Astrocyte (in vitro differentiated cells and primary cell): ENCODE measurements at regions not wholly inside any gene's neighbourhood (a gene's known extent, or its start where the extent isn't known, plus 50 kb on each side); places are given as distances from the start of the nearest gene placed in this dataset.

Experiments used
- DNase-seq: peaks from one replicate; pipeline ENCODE4 v3.0.0-alpha.2; 2010; ENCODE audit warnings: low read depth
- FAIRE-seq: peaks from 2 replicates; lab custom pipeline; 2011; peaks lifted over from hg19 to GRCh38; lab: Jason Lieb, UNC
- H2AFZ ChIP-seq: 2 replicates; pipeline ENCODE4 v1.6.0; 2012; ENCODE audit warnings: low read depth, low read length, inconsistent platforms
- H3K27ac ChIP-seq: 2 replicates; pipeline ENCODE4 v1.5.1; 2011; ENCODE audit warnings: low read depth, low read length, inconsistent platforms
- H3K27me3 ChIP-seq: 2 replicates; pipeline ENCODE4 v1.6.0; 2011; ENCODE audit warnings: low read length, inconsistent platforms; ENCODE audit not compliant: insufficient read depth
- H3K36me3 ChIP-seq: 2 replicates; pipeline ENCODE4 v1.5.1; 2011; ENCODE audit warnings: low read length, inconsistent platforms; ENCODE audit not compliant: insufficient read depth
- H3K4me1 ChIP-seq: 2 replicates; pipeline ENCODE4 v1.5.1; 2011; ENCODE audit warnings: low read length, inconsistent platforms; ENCODE audit not compliant: insufficient read depth
- H3K4me2 ChIP-seq: 2 replicates; pipeline ENCODE4 v1.6.0; 2012; ENCODE audit warnings: low read length, inconsistent platforms
- H3K4me3 ChIP-seq: 2 replicates; pipeline ENCODE4 v1.5.1; 2011; ENCODE audit warnings: low read depth, mild to moderate bottlenecking, low read length, inconsistent platforms; ENCODE audit not compliant: insufficient read depth
- H3K79me2 ChIP-seq: 2 replicates; pipeline ENCODE4 v1.6.0; 2012; ENCODE audit warnings: mild to moderate bottlenecking, low read length, inconsistent platforms; ENCODE audit not compliant: insufficient read depth
- H3K9ac ChIP-seq: 2 replicates; pipeline ENCODE4 v1.6.0; 2012; ENCODE audit warnings: mild to moderate bottlenecking, low read length, inconsistent platforms
- H3K9me3 ChIP-seq: 2 replicates; pipeline ENCODE4 v1.5.1; 2012; ENCODE audit warnings: low read depth, mild to moderate bottlenecking, low read length, inconsistent platforms; ENCODE audit not compliant: insufficient read depth
- H4K20me1 ChIP-seq: 2 replicates; pipeline ENCODE4 v1.6.0; 2012; ENCODE audit warnings: low read length, inconsistent platforms; ENCODE audit not compliant: insufficient read depth
- H3K27ac Mint-ChIP-seq: one replicate; pipeline ENCODE4 v1.8.0; 2021; ENCODE audit warnings: mild to moderate bottlenecking, mixed read lengths; ENCODE audit not compliant: unreplicated experiment
- H3K27me3 Mint-ChIP-seq: one replicate; pipeline ENCODE4 v1.8.0; 2021; ENCODE audit warnings: low read depth, mixed read lengths; ENCODE audit not compliant: unreplicated experiment
- H3K36me3 Mint-ChIP-seq: one replicate; pipeline ENCODE4 v1.8.0; 2021; ENCODE audit warnings: low read depth, mixed read lengths; ENCODE audit not compliant: unreplicated experiment
- H3K4me1 Mint-ChIP-seq: one replicate; pipeline ENCODE4 v1.8.0; 2021; ENCODE audit warnings: low read depth, mixed read lengths; ENCODE audit not compliant: unreplicated experiment
- H3K4me3 Mint-ChIP-seq: one replicate; pipeline ENCODE4 v1.8.0; 2021; ENCODE audit warnings: mild to moderate bottlenecking, moderate library complexity, mixed read lengths; ENCODE audit not compliant: unreplicated experiment
- H3K9me3 Mint-ChIP-seq: one replicate; pipeline ENCODE4 v1.8.0; 2021; ENCODE audit warnings: mild to moderate bottlenecking, mixed read lengths; ENCODE audit not compliant: unreplicated experiment
- EZH2 ChIP-seq: IDR thresholded peaks from 2 replicates; pipeline ENCODE4 v1.6.1; 2012; ENCODE audit warnings: mild to moderate bottlenecking, low read length, inconsistent platforms; ENCODE audit not compliant: insufficient read depth
- TF ChIP-seq, protein P1 (sequence below): IDR thresholded peaks from 2 replicates; pipeline ENCODE4 v1.5.1; 2011; ENCODE audit warnings: low read depth, mild to moderate bottlenecking, inconsistent platforms, low read length, moderate library complexity; ENCODE audit not compliant: insufficient read depth

DNA sequence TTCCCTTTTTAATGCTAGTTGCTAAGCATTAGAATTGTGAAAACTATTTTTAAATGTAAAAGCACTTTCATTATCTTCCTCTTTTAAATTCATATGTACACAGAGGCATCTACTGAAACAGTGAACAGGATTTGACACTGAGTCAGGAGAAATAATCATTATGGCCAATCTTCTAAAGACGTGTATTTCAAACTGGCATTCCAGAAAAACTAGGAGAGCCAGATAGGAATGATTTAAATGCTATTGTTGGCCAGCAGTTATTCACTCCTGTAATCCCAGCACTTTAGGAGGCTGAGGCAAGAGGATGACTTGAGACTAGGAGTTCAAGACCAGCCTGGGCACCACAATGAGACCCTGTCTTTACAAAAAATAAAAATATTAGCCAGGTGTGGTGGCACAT lies 67.6 kb upstream of the RAP2B start:
- H3K79me2 ChIP-seq = no peaks in the 10 kb centered on the region
- H3K9me3 Mint-ChIP-seq = no peaks in the 10 kb centered on the region
- H3K27ac Mint-ChIP-seq = no peak overlapping the region
- no peak overlapping the region for H3K4me3 ChIP-seq
- no peaks in the 10 kb centered on the region for H3K9me3 ChIP-seq
- no peak overlapping the region for H2AFZ ChIP-seq
- no peak overlapping the region for H3K27ac ChIP-seq
- H3K36me3 Mint-ChIP-seq = no peaks in the 10 kb centered on the region
- no peak overlapping the region for H3K4me3 Mint-ChIP-seq
- H3K36me3 ChIP-seq = no peaks in the 10 kb centered on the region
- no peaks in the 10 kb centered on the region for H3K27me3 ChIP-seq
- FAIRE-seq = no peak
- peaks cover 2% of the 10 kb centered on the region for H3K4me1 ChIP-seq
- H3K9ac ChIP-seq = no peak overlapping the region
- DNase-seq = peak; percentile 11
- TF ChIP-seq EZH2 = no peak
- TF ChIP-seq, protein P1, sequence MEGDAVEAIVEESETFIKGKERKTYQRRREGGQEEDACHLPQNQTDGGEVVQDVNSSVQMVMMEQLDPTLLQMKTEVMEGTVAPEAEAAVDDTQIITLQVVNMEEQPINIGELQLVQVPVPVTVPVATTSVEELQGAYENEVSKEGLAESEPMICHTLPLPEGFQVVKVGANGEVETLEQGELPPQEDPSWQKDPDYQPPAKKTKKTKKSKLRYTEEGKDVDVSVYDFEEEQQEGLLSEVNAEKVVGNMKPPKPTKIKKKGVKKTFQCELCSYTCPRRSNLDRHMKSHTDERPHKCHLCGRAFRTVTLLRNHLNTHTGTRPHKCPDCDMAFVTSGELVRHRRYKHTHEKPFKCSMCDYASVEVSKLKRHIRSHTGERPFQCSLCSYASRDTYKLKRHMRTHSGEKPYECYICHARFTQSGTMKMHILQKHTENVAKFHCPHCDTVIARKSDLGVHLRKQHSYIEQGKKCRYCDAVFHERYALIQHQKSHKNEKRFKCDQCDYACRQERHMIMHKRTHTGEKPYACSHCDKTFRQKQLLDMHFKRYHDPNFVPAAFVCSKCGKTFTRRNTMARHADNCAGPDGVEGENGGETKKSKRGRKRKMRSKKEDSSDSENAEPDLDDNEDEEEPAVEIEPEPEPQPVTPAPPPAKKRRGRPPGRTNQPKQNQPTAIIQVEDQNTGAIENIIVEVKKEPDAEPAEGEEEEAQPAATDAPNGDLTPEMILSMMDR = no peak
- no peak overlapping the region for H3K4me2 ChIP-seq
- no peaks in the 10 kb centered on the region for H4K20me1 ChIP-seq
- no peaks in the 10 kb centered on the region for H3K4me1 Mint-ChIP-seq
- H3K27me3 Mint-ChIP-seq = no peaks in the 10 kb centered on the region

DNA sequence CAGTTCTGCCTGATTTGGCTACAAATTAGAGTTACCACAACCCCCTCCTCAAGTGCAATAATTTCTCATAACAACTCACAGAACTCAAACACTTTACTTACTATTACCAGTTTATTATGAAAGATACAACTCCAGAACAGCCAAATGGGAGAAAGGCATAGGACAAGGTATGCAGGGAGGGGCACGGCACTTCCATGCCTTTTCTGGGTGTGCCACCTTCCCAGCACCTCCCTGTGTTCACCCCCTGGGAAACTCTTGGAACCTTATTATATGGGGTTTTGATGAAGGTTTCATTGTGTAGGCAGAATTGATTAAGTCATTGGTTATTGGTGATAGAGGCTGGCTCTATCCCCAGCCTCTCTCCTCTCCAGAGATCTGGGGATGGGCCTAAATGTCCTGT lies 66.6 kb upstream of the RAP2B start:
- FAIRE-seq (no peak), DNase-seq (no peak)
- no peak overlapping the region for H3K4me3 Mint-ChIP-seq
- no peaks in the 10 kb centered on the region for H3K27me3 ChIP-seq
- no peak overlapping the region for H2AFZ ChIP-seq
- H3K9ac ChIP-seq = no peak overlapping the region
- no peaks in the 10 kb centered on the region for H3K9me3 Mint-ChIP-seq
- no peak for TF ChIP-seq EZH2
- TF ChIP-seq, protein P1 = no peak
- no peaks in the 10 kb centered on the region for H3K36me3 ChIP-seq
- no peaks in the 10 kb centered on the region for H3K9me3 ChIP-seq
- no peaks in the 10 kb centered on the region for H3K4me1 Mint-ChIP-seq
- no peak overlapping the region for H3K27ac ChIP-seq
- peaks cover 2% of the 10 kb centered on the region for H3K4me1 ChIP-seq
- H4K20me1 ChIP-seq = no peaks in the 10 kb centered on the region
- no peak overlapping the region for H3K4me2 ChIP-seq
- H3K4me3 ChIP-seq = no peak overlapping the region
- no peaks in the 10 kb centered on the region for H3K27me3 Mint-ChIP-seq
- no peaks in the 10 kb centered on the region for H3K79me2 ChIP-seq
- no peaks in the 10 kb centered on the region for H3K36me3 Mint-ChIP-seq
- no peak overlapping the region for H3K27ac Mint-ChIP-seq

GRCh38 chr3:153096731-153097131 lies 65.3 kb upstream of the RAP2B start:
- H2AFZ ChIP-seq = no peak overlapping the region
- H3K9me3 ChIP-seq = no peaks in the 10 kb centered on the region
- H3K4me2 ChIP-seq = no peak overlapping the region
- H3K36me3 ChIP-seq = no peaks in the 10 kb centered on the region
- no peak for FAIRE-seq
- H4K20me1 ChIP-seq = no peaks in the 10 kb centered on the region
- no peak for DNase-seq
- no peak overlapping the region for H3K27ac ChIP-seq
- H3K27me3 Mint-ChIP-seq = no peaks in the 10 kb centered on the region
- H3K79me2 ChIP-seq = no peaks in the 10 kb centered on the region
- TF ChIP-seq EZH2 = no peak
- TF ChIP-seq, protein P1 = no peak
- peaks cover 2% of the 10 kb centered on the region for H3K4me1 ChIP-seq
- H3K9me3 Mint-ChIP-seq = no peaks in the 10 kb centered on the region
- no peaks in the 10 kb centered on the region for H3K36me3 Mint-ChIP-seq
- no peaks in the 10 kb centered on the region for H3K27me3 ChIP-seq
- H3K4me3 ChIP-seq = no peak overlapping the region
- H3K4me1 Mint-ChIP-seq = no peaks in the 10 kb centered on the region
- H3K27ac Mint-ChIP-seq = no peak overlapping the region
- no peak overlapping the region for H3K9ac ChIP-seq
- H3K4me3 Mint-ChIP-seq = no peak overlapping the region
